ENCODE measurements at regions not wholly inside any gene's neighbourhood (a gene's known extent, or its start where the extent isn't known, plus 50 kb on each side); places are given as distances from the start of the nearest gene placed in this dataset.

DNA sequence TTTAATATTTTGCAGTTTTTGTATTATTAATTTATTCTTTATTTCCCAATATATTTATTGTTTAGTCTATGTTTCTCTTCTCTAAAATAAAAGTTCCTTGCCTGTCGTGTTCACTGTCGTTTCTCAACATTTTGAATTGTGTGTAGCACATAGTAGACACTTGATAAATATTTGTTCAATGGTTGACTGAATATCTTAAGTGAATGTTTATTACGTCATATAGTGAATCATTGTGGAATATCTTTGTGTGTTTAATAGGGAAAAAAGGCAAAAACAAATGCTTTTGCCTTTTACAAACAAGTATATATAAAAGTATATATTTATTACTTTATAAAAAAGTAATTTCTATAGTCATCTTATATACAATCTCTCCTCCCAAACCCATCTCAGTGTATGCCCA is 572.3 kb downstream of the EPHA3 start:
- no peaks in the 10 kb centered on the region for H3K27me3 Mint-ChIP-seq (ENCODE audit: low read depth)
- peaks cover 11% of the 10 kb centered on the region for H3K9me3 Mint-ChIP-seq
- no peak overlapping the region for H3K4me3 Mint-ChIP-seq
- H3K4me1 Mint-ChIP-seq (ENCODE audit: low read depth) = no peaks in the 10 kb centered on the region
- H3K36me3 Mint-ChIP-seq (ENCODE audit: insufficient read depth) = no peaks in the 10 kb centered on the region
- DNase-seq = no peak
- no peak for ATAC-seq

- DNase-seq = no peak
- Mint-ChIP-seq H3K9me3 (peaks cover 22% of the 10 kb centered on the region), H3K27me3 (ENCODE audit: low read depth) (no peaks in the 10 kb centered on the region), H3K4me3 (no peak overlapping the region), H3K4me1 (ENCODE audit: low read depth) (no peaks in the 10 kb centered on the region), H3K36me3 (ENCODE audit: insufficient read depth) (no peaks in the 10 kb centered on the region)
- no peak for ATAC-seq
Observed at GRCh38 chr3:89682556-89682955, 575.1 kb downstream of the EPHA3 start.

- H3K27me3 Mint-ChIP-seq (ENCODE audit: low read depth) = no peaks in the 10 kb centered on the region
- H3K4me1 Mint-ChIP-seq (ENCODE audit: low read depth) = no peaks in the 10 kb centered on the region
- no peak for DNase-seq
- H3K36me3 Mint-ChIP-seq (ENCODE audit: insufficient read depth) = no peaks in the 10 kb centered on the region
- no peak overlapping the region for H3K4me3 Mint-ChIP-seq
- no peak for ATAC-seq
- H3K9me3 Mint-ChIP-seq = peaks cover 12% of the 10 kb centered on the region
Observed at GRCh38 chr3:89685731-89686130, 578.3 kb downstream of the EPHA3 start.

- no peaks in the 10 kb centered on the region for H3K4me1 Mint-ChIP-seq (ENCODE audit: low read depth)
- DNase-seq = no peak
- no peak for ATAC-seq
- peaks cover 9% of the 10 kb centered on the region for H3K9me3 Mint-ChIP-seq
- no peaks in the 10 kb centered on the region for H3K36me3 Mint-ChIP-seq (ENCODE audit: insufficient read depth)
- no peak overlapping the region for H3K4me3 Mint-ChIP-seq
- H3K27me3 Mint-ChIP-seq (ENCODE audit: low read depth) = no peaks in the 10 kb centered on the region
Observed at GRCh38 chr3:89690646-89691045, 583.2 kb downstream of the EPHA3 start.

DNA sequence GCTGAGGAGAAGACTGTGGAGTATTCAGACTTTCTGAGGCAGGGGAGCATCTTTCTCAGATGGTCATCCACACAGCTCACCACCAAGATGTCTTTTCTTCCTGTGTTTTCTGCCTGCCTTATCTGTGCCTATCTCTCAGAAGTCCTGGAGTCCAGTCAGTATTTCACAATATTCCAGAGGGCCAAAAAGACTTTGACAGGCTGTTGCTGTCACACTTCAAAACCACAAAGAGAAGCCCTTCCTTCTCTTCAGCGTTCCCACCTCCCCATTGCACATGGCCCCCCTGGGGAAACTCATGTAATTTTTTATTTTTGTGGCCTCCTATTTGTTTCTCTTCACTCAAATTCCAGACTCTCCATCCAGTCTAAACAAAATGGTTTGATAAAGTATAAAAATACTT is 585.2 kb downstream of the EPHA3 start:
- Mint-ChIP-seq H3K36me3 (ENCODE audit: insufficient read depth) (no peaks in the 10 kb centered on the region), H3K4me3 (no peak overlapping the region), H3K4me1 (ENCODE audit: low read depth) (no peaks in the 10 kb centered on the region), H3K9me3 (no peaks in the 10 kb centered on the region), H3K27me3 (ENCODE audit: low read depth) (no peaks in the 10 kb centered on the region)
- ATAC-seq (no peak), DNase-seq (no peak)

GRCh38 chr3:89697321-89697916 is 590.0 kb downstream of the EPHA3 start:
- no peak for ATAC-seq
- no peaks in the 10 kb centered on the region for H3K27me3 Mint-ChIP-seq (ENCODE audit: low read depth)
- H3K4me1 Mint-ChIP-seq (ENCODE audit: low read depth) = no peaks in the 10 kb centered on the region
- no peak for DNase-seq
- no peak overlapping the region for H3K4me3 Mint-ChIP-seq
- peaks cover 13% of the 10 kb centered on the region for H3K9me3 Mint-ChIP-seq
- H3K36me3 Mint-ChIP-seq (ENCODE audit: insufficient read depth) = no peaks in the 10 kb centered on the region

GRCh38 chr3:89698208-89698830 is 590.9 kb downstream of the EPHA3 start:
- DNase-seq = no peak
- Mint-ChIP-seq H3K4me3 (no peak overlapping the region), H3K9me3 (peaks cover 13% of the 10 kb centered on the region), H3K27me3 (ENCODE audit: low read depth) (no peaks in the 10 kb centered on the region), H3K4me1 (ENCODE audit: low read depth) (no peaks in the 10 kb centered on the region), H3K36me3 (ENCODE audit: insufficient read depth) (no peaks in the 10 kb centered on the region)
- no peak for ATAC-seq

DNA sequence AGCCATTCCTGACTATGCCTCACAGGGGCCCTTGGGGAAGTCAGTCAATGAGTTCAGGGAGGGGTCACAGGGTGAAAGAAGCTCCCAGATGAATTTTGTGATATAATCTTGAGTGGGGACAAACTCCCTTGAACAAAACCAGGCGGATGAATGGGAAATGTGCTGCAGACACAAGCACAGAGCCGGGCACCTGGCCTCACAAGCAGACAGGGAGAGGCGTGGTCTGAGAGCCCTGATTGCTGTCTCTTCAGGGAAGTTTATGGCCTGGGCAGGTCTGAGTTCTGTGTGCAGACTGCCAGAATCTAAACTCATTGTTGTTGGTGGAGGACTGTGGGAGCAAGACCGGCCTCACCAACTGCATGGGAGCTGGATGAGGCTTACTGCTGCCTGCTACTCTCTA is 591.8 kb downstream of the EPHA3 start:
- H3K27me3 Mint-ChIP-seq (ENCODE audit: low read depth) = no peaks in the 10 kb centered on the region
- ATAC-seq (no peak), DNase-seq (no peak)
- no peak overlapping the region for H3K4me3 Mint-ChIP-seq
- peaks cover 15% of the 10 kb centered on the region for H3K9me3 Mint-ChIP-seq
- H3K4me1 Mint-ChIP-seq (ENCODE audit: low read depth) = no peaks in the 10 kb centered on the region
- no peaks in the 10 kb centered on the region for H3K36me3 Mint-ChIP-seq (ENCODE audit: insufficient read depth)

- no peak overlapping the region for H3K4me3 Mint-ChIP-seq
- H3K4me1 Mint-ChIP-seq (ENCODE audit: low read depth) = no peaks in the 10 kb centered on the region
- no peaks in the 10 kb centered on the region for H3K27me3 Mint-ChIP-seq (ENCODE audit: low read depth)
- peaks cover 20% of the 10 kb centered on the region for H3K9me3 Mint-ChIP-seq
- H3K36me3 Mint-ChIP-seq (ENCODE audit: insufficient read depth) = no peaks in the 10 kb centered on the region
- DNase-seq (no peak), ATAC-seq (no peak)
Observed at GRCh38 chr3:89699771-89700170, 592.4 kb downstream of the EPHA3 start.

- Mint-ChIP-seq H3K9me3 (peaks cover 35% of the 10 kb centered on the region), H3K4me3 (no peak overlapping the region), H3K36me3 (ENCODE audit: insufficient read depth) (no peaks in the 10 kb centered on the region), H3K27me3 (ENCODE audit: low read depth) (no peaks in the 10 kb centered on the region), H3K4me1 (ENCODE audit: low read depth) (no peaks in the 10 kb centered on the region)
- ATAC-seq (no peak), DNase-seq (no peak)
Observed at GRCh38 chr3:89702404-89702803, 595.0 kb downstream of the EPHA3 start.

DNA sequence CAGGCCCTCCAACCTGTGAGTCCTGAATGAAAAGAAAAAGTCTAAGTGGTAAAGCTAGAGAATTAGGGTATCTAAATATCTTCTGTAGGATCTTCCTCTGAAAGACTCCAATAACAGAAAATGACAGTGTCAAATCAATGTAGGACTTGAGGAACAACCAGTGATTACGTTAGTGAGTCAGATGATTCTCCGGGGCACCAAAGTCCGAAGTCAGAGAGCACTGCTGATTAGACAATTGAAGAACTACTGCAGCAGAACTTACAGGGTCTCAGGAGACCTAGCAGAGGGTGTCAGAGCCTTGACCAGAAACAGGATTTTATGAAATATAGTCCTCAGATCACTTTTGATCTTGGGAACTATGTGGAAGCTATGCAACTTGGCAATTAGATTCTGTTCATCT is 605.8 kb downstream of the EPHA3 start:
- DNase-seq (no peak), ATAC-seq (no peak)
- Mint-ChIP-seq H3K36me3 (ENCODE audit: insufficient read depth) (no peaks in the 10 kb centered on the region), H3K4me1 (ENCODE audit: low read depth) (no peaks in the 10 kb centered on the region), H3K27me3 (ENCODE audit: low read depth) (no peaks in the 10 kb centered on the region), H3K4me3 (no peak overlapping the region), H3K9me3 (peaks cover 20% of the 10 kb centered on the region)

- no peak for DNase-seq
- H3K27me3 Mint-ChIP-seq (ENCODE audit: low read depth) = no peaks in the 10 kb centered on the region
- H3K9me3 Mint-ChIP-seq = peaks cover 20% of the 10 kb centered on the region
- H3K36me3 Mint-ChIP-seq (ENCODE audit: insufficient read depth) = no peaks in the 10 kb centered on the region
- H3K4me3 Mint-ChIP-seq = no peak overlapping the region
- ATAC-seq = no peak
- H3K4me1 Mint-ChIP-seq (ENCODE audit: low read depth) = no peaks in the 10 kb centered on the region
Observed at GRCh38 chr3:89714237-89714636, 606.8 kb downstream of the EPHA3 start.

DNA sequence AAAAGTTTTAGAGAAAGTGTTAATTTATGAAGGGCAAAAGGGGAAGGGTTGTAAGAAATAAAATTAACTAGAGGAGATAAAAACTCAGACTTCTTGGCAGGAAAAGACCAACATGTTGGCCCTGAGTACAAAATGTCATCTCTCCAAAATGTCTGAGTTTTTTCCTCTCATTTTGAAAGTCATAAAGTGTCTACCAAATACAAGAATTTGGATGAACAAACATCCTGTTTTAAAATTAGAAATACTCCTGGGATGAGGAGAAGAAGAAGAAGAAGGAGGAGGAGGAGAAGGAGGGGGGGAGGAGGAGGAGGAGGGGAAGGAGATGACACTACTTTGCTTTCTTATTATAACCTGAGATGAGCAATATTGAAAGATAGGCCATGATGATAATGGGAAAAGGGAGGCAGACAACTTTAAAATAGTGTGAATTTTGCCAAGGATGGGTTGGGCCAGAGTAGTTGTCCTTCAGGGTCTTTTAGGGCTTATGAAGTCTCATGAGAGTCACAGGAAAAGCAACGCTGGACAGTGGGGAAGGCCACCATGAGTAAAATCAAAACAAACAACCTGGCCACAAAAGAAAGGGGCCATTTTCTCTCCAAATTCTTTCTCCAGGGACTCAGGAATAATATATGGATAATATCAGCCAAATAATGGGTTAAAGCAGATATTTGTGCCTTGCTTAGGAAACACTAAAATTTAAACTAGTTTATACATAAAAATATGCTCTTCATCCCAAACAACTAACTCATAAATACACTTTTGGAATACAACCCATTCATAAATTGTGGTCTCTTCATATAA is 632.9 kb downstream of the EPHA3 start:
- DNase-seq = no peak
- no peak for ATAC-seq
- H3K27me3 Mint-ChIP-seq (ENCODE audit: low read depth) = no peaks in the 10 kb centered on the region
- H3K36me3 Mint-ChIP-seq (ENCODE audit: insufficient read depth) = no peaks in the 10 kb centered on the region
- H3K4me1 Mint-ChIP-seq (ENCODE audit: low read depth) = no peaks in the 10 kb centered on the region
- no peak overlapping the region for H3K4me3 Mint-ChIP-seq
- H3K9me3 Mint-ChIP-seq = peaks cover 21% of the 10 kb centered on the region

- no peaks in the 10 kb centered on the region for H3K36me3 Mint-ChIP-seq (ENCODE audit: insufficient read depth)
- no peak overlapping the region for H3K4me3 Mint-ChIP-seq
- no peaks in the 10 kb centered on the region for H3K4me1 Mint-ChIP-seq (ENCODE audit: low read depth)
- ATAC-seq = no peak
- H3K9me3 Mint-ChIP-seq = peaks cover 27% of the 10 kb centered on the region
- DNase-seq = no peak
- H3K27me3 Mint-ChIP-seq (ENCODE audit: low read depth) = no peaks in the 10 kb centered on the region
Observed at GRCh38 chr3:89740881-89741177, 633.4 kb downstream of the EPHA3 start.

DNA sequence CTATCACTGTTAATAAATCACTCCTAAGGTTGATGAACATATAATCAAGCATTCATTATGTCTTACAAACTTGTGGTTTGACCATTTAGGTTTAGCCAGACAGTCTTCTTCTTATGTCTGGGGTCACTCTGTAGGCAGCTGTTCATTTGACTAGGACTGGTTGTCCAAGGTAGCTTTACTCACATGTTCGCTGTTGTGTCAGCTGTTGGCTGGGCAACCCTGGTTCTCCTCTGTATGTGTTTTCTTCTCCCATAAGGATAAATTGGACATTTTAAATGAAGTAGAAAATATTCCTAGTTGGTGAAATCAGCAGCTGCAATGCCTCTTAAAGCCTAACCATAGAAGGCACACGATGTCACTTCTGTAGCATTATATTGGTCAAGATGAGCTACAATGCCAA is 635.1 kb downstream of the EPHA3 start:
- ATAC-seq (no peak), DNase-seq (no peak)
- Mint-ChIP-seq H3K36me3 (ENCODE audit: insufficient read depth) (no peaks in the 10 kb centered on the region), H3K4me3 (no peak overlapping the region), H3K4me1 (ENCODE audit: low read depth) (no peaks in the 10 kb centered on the region), H3K9me3 (peaks cover 26% of the 10 kb centered on the region), H3K27me3 (ENCODE audit: low read depth) (no peaks in the 10 kb centered on the region)
